CD4-positive, alpha-beta T cell (primary cell): ENCODE measurements at regions not wholly inside any gene's neighbourhood (a gene's known extent, or its start where the extent isn't known, plus 50 kb on each side); places are given as distances from the start of the nearest gene placed in this dataset.

Experiments
- ATAC-seq: fragments of 200-7000 bp; cut with Tn5 transposase; one replicate; pipeline ENCODE4 v1.10.0; 2022; ENCODE audit warnings: mild to moderate bottlenecking; ENCODE audit not compliant: poor library complexity
- CTCF ChIA-PET: fragments of 350-600 bp; sonication (Branson Sonifier 250); formaldehyde crosslinking; loops from one replicate; lab custom pipeline; 2021; ENCODE audit warnings: antibody characterized with exemption, inconsistent platforms; lab: Charles Lee
- POLR2A ChIA-PET: fragments of 350-600 bp; sonication (Branson Sonifier 250); formaldehyde crosslinking; loops from one replicate; lab custom pipeline; 2021; ENCODE audit warnings: antibody characterized with exemption, inconsistent platforms; lab: Charles Lee
- DNase-seq, 14 experiments: peaks; one replicate each; pipeline ENCODE4 v3.0.0-alpha.2; 2013 to 2020; ENCODE audit warnings: mixed read lengths in 2 of 14
- H3K27ac ChIP-seq, 2 donors: one replicate each; pipeline versions ENCODE4 v1.5.1 to v1.7.0; 2013; ENCODE audit warnings: low read length in 2 of 2, low read depth in 1 of 2, mild to moderate bottlenecking in 1 of 2
- H3K27me3 ChIP-seq, 2 experiments: 1 replicate in 1 of 2; 2 replicates in 1 of 2; pipeline versions ENCODE4 v1.6.1 to v1.7.0; 2013; ENCODE audit warnings: low read length in 2 of 2, control low read depth in 1 of 2, mild to moderate bottlenecking in 1 of 2, moderate library complexity in 1 of 2; ENCODE audit not compliant: insufficient read depth in 2 of 2, control insufficient read depth in 1 of 2
- H3K36me3 ChIP-seq: one replicate; pipeline ENCODE4 v1.6.1; 2013; ENCODE audit warnings: low read length, control low read depth; ENCODE audit not compliant: insufficient read depth
- H3K4me1 ChIP-seq: one replicate; pipeline ENCODE4 v1.6.1; 2013; ENCODE audit warnings: low read length, control low read depth; ENCODE audit not compliant: insufficient read depth
- H3K4me3 ChIP-seq: one replicate; pipeline ENCODE4 v1.5.1; 2013; ENCODE audit warnings: mild to moderate bottlenecking, low read length, moderate library complexity
- H3K9me3 ChIP-seq, 2 experiments: 1 replicate in 1 of 2; 2 replicates in 1 of 2; pipeline versions ENCODE4 v1.6.1 to v1.7.0; 2013; ENCODE audit warnings: low read length in 2 of 2, mild to moderate bottlenecking in 2 of 2, control low read depth in 1 of 2, moderate library complexity in 1 of 2; ENCODE audit not compliant: control insufficient read depth in 1 of 2, insufficient read depth in 1 of 2
- H3K27ac Mint-ChIP-seq: one replicate; pipeline ENCODE4 v1.8.0; 2020; ENCODE audit warnings: mixed read lengths
- H3K27me3 Mint-ChIP-seq: one replicate; pipeline ENCODE4 v1.8.0; 2021; ENCODE audit warnings: mixed read lengths
- H3K36me3 Mint-ChIP-seq: one replicate; pipeline ENCODE4 v1.8.0; 2021; ENCODE audit warnings: low read depth, mixed read lengths
- H3K4me1 Mint-ChIP-seq: one replicate; pipeline ENCODE4 v1.8.0; 2021; ENCODE audit warnings: low read depth, mixed read lengths
- H3K4me3 Mint-ChIP-seq: one replicate; pipeline ENCODE4 v1.8.0; 2020; ENCODE audit warnings: mild to moderate bottlenecking, mixed read lengths
- H3K9me3 Mint-ChIP-seq: one replicate; pipeline ENCODE4 v1.8.0; 2020; ENCODE audit warnings: mixed read lengths
- CTCF ChIP-seq: fragments of 200-600 bp; IDR thresholded peaks from one replicate; pipeline ENCODE4 v1.8.0; 2022; ENCODE audit warnings: antibody characterized with exemption, mild to moderate bottlenecking
- intact Hi-C, 2 experiments: fragments of 100-400 bp; cut with DNase I in 1 of 2; cut with micrococcal nuclease in 1 of 2; formaldehyde crosslinking; loops; one replicate each; pipeline versions ENCODE4 v1.15.1 to v1.9.0; 2023 to 2025; cut with DNase I, micrococcal nuclease

GRCh38 chr12:92215358-92215757, 69.7 kb upstream of the BTG1 start:
- no peak overlapping the region for H3K4me3 Mint-ChIP-seq
- intact Hi-C loops, result loop anchor here in 1 of 2 experiments (10.0 kb wide), 1 partner anchor 221 kb away; no protein-coding TSS in a partner anchor

GRCh38 chr12:92213166-92213565, 67.5 kb upstream of the BTG1 start:
- no peak for DNase-seq
- peaks cover 44% of the 10 kb centered on the region for H3K4me1 Mint-ChIP-seq
- no peak overlapping the region for H3K4me3 Mint-ChIP-seq
- CTCF ChIA-PET, result no interaction called here
- intact Hi-C loops, result loop anchor here in 1 of 2 experiments (5.0 to 10.0 kb wide), 3 partner anchors 84 to 349 kb away; no protein-coding TSS in a partner anchor
- no peak overlapping the region for H3K4me3 ChIP-seq
- H3K36me3 ChIP-seq, result no peaks in the 10 kb centered on the region
- H3K9me3 Mint-ChIP-seq, result peaks cover 9% of the 10 kb centered on the region
- no peaks in the 10 kb centered on the region for H3K27me3 Mint-ChIP-seq
- no peak for ATAC-seq
- POLR2A ChIA-PET, result interaction anchor here (1.2 to 3.0 kb wide), 2 partner anchors 12 to 67 kb away, joined by 4 to 20 read pairs; partner anchors contain the start of gene BTG1
- no peak for TF ChIP-seq CTCF
- H3K4me1 ChIP-seq, result peaks cover 23% of the 10 kb centered on the region
- H3K36me3 Mint-ChIP-seq, result peaks cover 9% of the 10 kb centered on the region
- H3K27me3 ChIP-seq, result no peaks in the 10 kb centered on the region
- H3K27ac ChIP-seq, result no peak overlapping the region
- H3K9me3 ChIP-seq, result peaks cover 3 to 6% of the 10 kb centered on the region in 2 experiments
- no peak overlapping the region for H3K27ac Mint-ChIP-seq

More at GRCh38 chr12:92215358-92215757, 69.7 kb upstream of the BTG1 start:
- peaks cover 33% of the 10 kb centered on the region for H3K4me1 Mint-ChIP-seq
- no peak overlapping the region for H3K4me3 ChIP-seq
- no peaks in the 10 kb centered on the region for H3K36me3 ChIP-seq
- peaks cover 2% of the 10 kb centered on the region for H3K4me1 ChIP-seq
- H3K27me3 Mint-ChIP-seq, result no peaks in the 10 kb centered on the region
- no peak overlapping the region for H3K27ac ChIP-seq
- ChIA-PET CTCF (interaction anchor here (0.6 kb wide), 1 partner anchor 335 kb away, joined by 4 read pairs; no protein-coding TSS in a partner anchor), POLR2A (interaction anchor here (0.6 kb wide), 1 partner anchor 70 kb away, joined by 3 read pairs; no protein-coding TSS in a partner anchor)
- H3K36me3 Mint-ChIP-seq, result peaks cover 4% of the 10 kb centered on the region
- TF ChIP-seq CTCF, result no peak
- no peaks in the 10 kb centered on the region for H3K27me3 ChIP-seq
- H3K9me3 Mint-ChIP-seq, result peaks cover 7% of the 10 kb centered on the region
- ATAC-seq (no peak), DNase-seq (no peak)
- H3K27ac Mint-ChIP-seq, result no peak overlapping the region
- H3K9me3 ChIP-seq, result peaks cover 3 to 6% of the 10 kb centered on the region in 2 experiments

GRCh38 chr12:92210071-92210470, 64.4 kb upstream of the BTG1 start:
- no peak overlapping the region for H3K4me3 ChIP-seq

More at GRCh38 chr12:92210071-92210470, 64.4 kb upstream of the BTG1 start:
- Histone ChIP-seq H3K27ac (peak overlapping the region; percentile 13 to 49), H3K36me3 (no peaks in the 10 kb centered on the region), H3K9me3 (peaks cover 3 to 6% of the 10 kb centered on the region in 2 experiments), H3K4me1 (peaks cover 30% of the 10 kb centered on the region), H3K27me3 (no peaks in the 10 kb centered on the region)
- Mint-ChIP-seq H3K9me3 (peaks cover 9% of the 10 kb centered on the region), H3K36me3 (peaks cover 9% of the 10 kb centered on the region), H3K4me1 (peaks cover 44% of the 10 kb centered on the region), H3K27me3 (no peaks in the 10 kb centered on the region), H3K27ac (peak overlapping the region; percentile 85), H3K4me3 (peak overlapping the region; percentile 26)
- ChIA-PET POLR2A (interaction anchor here (0.7 to 5.8 kb wide), 7 partner anchors 8 to 333 kb away, joined by 3 to 131 read pairs (median 4); partner anchors contain the start of gene BTG1), CTCF (interaction anchor here (0.7 to 1.2 kb wide), 6 partner anchors 66 to 360 kb away, joined by 3 to 5 read pairs (median 3); no protein-coding TSS in a partner anchor)
- ATAC-seq (peak; percentile 54), DNase-seq (peak in 4 of 14 experiments; percentile 16 to 61 (median 41))
- no peak for TF ChIP-seq CTCF
- intact Hi-C loops, result loop anchor here in 1 of 2 experiments (2.0 to 10.0 kb wide), 4 partner anchors 63 to 352 kb away; no protein-coding TSS in a partner anchor
